Kidney (tissue), 13 donors: ENCODE measurements at regions not wholly inside any gene's neighbourhood (a gene's known extent, or its start where the extent isn't known, plus 50 kb on each side); places are given as distances from the start of the nearest gene placed in this dataset.

Experiments
- DNase-seq, 5 donors: peaks; one replicate each; pipeline ENCODE4 v3.0.0-alpha.2; 2013 to 2020
- FAIRE-seq: peaks from 2 replicates; lab custom pipeline; 2012; peaks lifted over from hg19 to GRCh38; lab: Jason Lieb, UNC
- H3K27ac ChIP-seq, 2 donors: one replicate each; pipeline ENCODE4 v1.7.0; 2013; ENCODE audit warnings: low read depth in 2 of 2, low read length in 2 of 2, inconsistent platforms in 1 of 2
- H3K27me3 ChIP-seq: one replicate; pipeline ENCODE4 v1.7.1; 2013; ENCODE audit warnings: low read length, inconsistent platforms; ENCODE audit not compliant: control insufficient read depth, insufficient read depth
- H3K36me3 ChIP-seq, 3 donors: one replicate each; pipeline versions ENCODE4 v1.7.0 to v1.7.1; 2013; ENCODE audit warnings: low read length in 3 of 3, control low read depth in 1 of 3, inconsistent platforms in 1 of 3; ENCODE audit not compliant: insufficient read depth in 3 of 3, control insufficient read depth in 2 of 3
- H3K4me1 ChIP-seq, 3 donors: one replicate each; pipeline versions ENCODE4 v1.7.0 to v1.7.1; 2013; ENCODE audit warnings: low read length in 3 of 3, inconsistent platforms in 1 of 3, low read depth in 1 of 3; ENCODE audit not compliant: control insufficient read depth in 2 of 3, insufficient read depth in 2 of 3
- H3K4me3 ChIP-seq, 3 donors: one replicate each; pipeline versions ENCODE4 v1.7.0 to v1.8.1; 2013; ENCODE audit warnings: low read length in 3 of 3, control low read depth in 1 of 3, inconsistent platforms in 1 of 3
- H3K9ac ChIP-seq, 3 donors: one replicate each; pipeline versions ENCODE4 v1.7.0 to v1.7.1; 2013; ENCODE audit warnings: low read length in 3 of 3, control low read depth in 1 of 3, inconsistent platforms in 1 of 3
- H3K9me3 ChIP-seq, 3 donors: one replicate each; pipeline versions ENCODE4 v1.7.0 to v1.7.1; 2013; ENCODE audit warnings: low read length in 3 of 3, control low read depth in 1 of 3, inconsistent platforms in 1 of 3; ENCODE audit not compliant: control insufficient read depth in 2 of 3, insufficient read depth in 1 of 3
- intact Hi-C: fragments of 100-400 bp; cut with DNase I; formaldehyde crosslinking; loops from one replicate; pipeline ENCODE4 v1.11.1; 2022
- TF ChIP-seq, protein P1 (sequence below): IDR thresholded peaks from 3 replicates; pipeline ENCODE4 v1.5.1; 2012; ENCODE audit warnings: mild to moderate bottlenecking, moderate library complexity, borderline replicate concordance; ENCODE audit not compliant: insufficient read depth; ENCODE audit errors: extremely low read depth
- donor health status: control.
- donor health status: control.
- donor health status: control.
- donor health status: control.
- donor health status: control.
- donor health status: DM: yes; HTN: yes; CAD: no.
- donor health status: Normal renal cell carcinoma (clear cell type).

DNA sequence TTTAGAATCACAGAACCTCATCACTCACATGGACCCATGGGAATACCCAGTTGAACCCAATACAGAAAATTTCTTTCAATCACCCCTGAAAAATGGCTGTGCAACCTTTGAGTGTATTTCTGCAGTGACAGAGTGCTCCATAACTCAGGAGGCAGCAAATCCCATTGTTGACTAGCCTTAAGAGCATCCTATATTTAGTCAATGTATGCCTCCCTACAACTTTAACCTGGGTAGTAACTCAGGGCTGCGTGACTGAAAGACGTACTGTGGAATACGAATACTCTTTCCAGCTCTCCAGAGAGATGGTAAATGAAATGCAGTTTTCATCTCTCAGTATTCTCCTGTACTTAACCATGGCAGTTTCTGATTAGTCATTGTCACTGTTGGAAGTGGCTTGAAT, 573.0 kb upstream of the POM121L12 start:
- intact Hi-C loops: no loop called here

DNA sequence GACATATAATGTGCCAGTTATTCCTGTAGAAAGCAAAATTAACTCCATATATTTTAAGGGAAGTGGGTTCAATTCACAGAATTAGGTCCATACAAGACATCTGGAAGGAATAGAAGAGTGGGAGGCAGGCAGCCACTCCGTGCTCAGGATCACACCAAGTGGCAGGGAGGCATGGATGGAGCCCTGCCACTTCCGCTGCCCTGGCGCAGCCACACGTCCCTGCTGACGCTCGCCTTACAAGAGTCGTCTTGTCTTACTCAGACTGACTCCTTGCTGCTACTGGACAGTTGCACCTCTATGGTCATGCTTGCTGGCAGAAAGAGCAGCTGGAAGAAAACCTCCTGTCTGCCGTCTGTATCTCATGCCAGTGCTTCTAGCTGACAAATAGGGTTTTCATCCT, 579.9 kb upstream of the POM121L12 start:
- Histone ChIP-seq H3K9ac (no peak overlapping the region), H3K9me3 (peaks cover 0 to 5% (median 0%) of the 10 kb centered on the region in 3 donors), H3K4me1 (no peaks in the 10 kb centered on the region), H3K27me3 (no peaks in the 10 kb centered on the region), H3K27ac (no peak overlapping the region), H3K4me3 (no peak overlapping the region), H3K36me3 (no peaks in the 10 kb centered on the region)
- intact Hi-C loops: no loop called here
- TF ChIP-seq, protein P1, sequence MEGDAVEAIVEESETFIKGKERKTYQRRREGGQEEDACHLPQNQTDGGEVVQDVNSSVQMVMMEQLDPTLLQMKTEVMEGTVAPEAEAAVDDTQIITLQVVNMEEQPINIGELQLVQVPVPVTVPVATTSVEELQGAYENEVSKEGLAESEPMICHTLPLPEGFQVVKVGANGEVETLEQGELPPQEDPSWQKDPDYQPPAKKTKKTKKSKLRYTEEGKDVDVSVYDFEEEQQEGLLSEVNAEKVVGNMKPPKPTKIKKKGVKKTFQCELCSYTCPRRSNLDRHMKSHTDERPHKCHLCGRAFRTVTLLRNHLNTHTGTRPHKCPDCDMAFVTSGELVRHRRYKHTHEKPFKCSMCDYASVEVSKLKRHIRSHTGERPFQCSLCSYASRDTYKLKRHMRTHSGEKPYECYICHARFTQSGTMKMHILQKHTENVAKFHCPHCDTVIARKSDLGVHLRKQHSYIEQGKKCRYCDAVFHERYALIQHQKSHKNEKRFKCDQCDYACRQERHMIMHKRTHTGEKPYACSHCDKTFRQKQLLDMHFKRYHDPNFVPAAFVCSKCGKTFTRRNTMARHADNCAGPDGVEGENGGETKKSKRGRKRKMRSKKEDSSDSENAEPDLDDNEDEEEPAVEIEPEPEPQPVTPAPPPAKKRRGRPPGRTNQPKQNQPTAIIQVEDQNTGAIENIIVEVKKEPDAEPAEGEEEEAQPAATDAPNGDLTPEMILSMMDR: no peak
- FAIRE-seq: no peak
- no peak for DNase-seq

More for the DNA sequence above, 573.0 kb upstream of the POM121L12 start:
- no peaks in the 10 kb centered on the region for H3K36me3 ChIP-seq
- no peak for DNase-seq
- H3K4me3 ChIP-seq: no peak overlapping the region
- TF ChIP-seq, protein P1: no peak
- no peaks in the 10 kb centered on the region for H3K27me3 ChIP-seq
- no peaks in the 10 kb centered on the region for H3K9me3 ChIP-seq
- H3K4me1 ChIP-seq: no peaks in the 10 kb centered on the region
- H3K9ac ChIP-seq: no peak overlapping the region
- FAIRE-seq: no peak
- no peak overlapping the region for H3K27ac ChIP-seq

DNA sequence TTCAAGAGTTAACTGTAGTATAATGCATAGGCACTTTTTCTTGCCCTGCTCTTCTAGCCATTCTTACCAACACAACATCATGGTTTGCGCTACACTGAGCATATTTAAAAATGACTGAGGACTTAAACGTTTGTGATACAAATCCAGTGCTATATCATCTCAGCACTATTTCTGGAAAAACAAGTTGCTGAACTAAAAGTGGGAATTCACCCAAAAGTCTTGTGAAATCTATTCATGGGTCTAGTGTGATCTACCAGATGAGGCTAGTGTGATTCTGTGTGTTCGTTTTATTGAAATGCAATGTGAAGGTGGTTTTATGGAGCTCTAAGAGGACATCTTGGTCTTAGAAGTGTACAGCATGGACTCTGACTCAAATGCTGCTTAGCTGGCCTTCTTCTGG, 584.6 kb upstream of the POM121L12 start:
- TF ChIP-seq, protein P1: no peak
- no peaks in the 10 kb centered on the region for H3K36me3 ChIP-seq
- FAIRE-seq: no peak
- no peaks in the 10 kb centered on the region for H3K4me1 ChIP-seq
- intact Hi-C loops: no loop called here
- H3K9me3 ChIP-seq: peaks cover 0 to 5% (median 0%) of the 10 kb centered on the region in 3 donors
- DNase-seq: no peak
- no peak overlapping the region for H3K4me3 ChIP-seq
- H3K9ac ChIP-seq: no peak overlapping the region
- no peak overlapping the region for H3K27ac ChIP-seq
- no peaks in the 10 kb centered on the region for H3K27me3 ChIP-seq

DNA sequence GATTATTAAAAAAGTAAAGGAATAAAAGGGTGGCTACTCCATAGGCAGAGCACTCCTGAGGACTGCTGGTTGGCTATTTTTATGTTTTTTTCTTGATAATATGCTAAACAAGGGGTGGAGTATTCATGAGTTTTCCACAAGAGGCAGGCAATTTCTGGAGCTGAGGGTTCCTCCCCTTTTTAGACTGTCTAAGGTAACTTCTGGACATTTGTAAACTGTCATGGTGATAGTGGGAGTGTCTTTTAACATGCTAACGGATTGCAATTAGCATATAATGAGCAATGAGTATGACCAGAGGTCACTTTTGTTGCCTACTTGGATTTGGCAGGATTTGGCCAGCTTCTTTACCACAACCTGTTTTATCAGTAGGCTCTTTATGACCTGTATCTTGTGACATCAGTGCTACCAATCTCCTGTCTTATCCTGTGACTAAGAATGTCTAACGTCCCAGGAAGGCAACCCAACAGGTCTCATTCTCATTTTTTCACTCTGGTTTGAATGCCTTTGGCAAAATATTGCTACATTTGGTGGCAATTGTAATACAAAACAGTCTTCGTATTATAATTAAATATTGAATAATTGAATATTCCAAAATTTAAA, 587.8 kb upstream of the POM121L12 start:
- FAIRE-seq: no peak

More for the DNA sequence above, 587.8 kb upstream of the POM121L12 start:
- H3K27ac ChIP-seq: no peak overlapping the region
- intact Hi-C loops: no loop called here
- TF ChIP-seq, protein P1: no peak
- H3K36me3 ChIP-seq: no peaks in the 10 kb centered on the region
- no peaks in the 10 kb centered on the region for H3K4me1 ChIP-seq
- no peak for DNase-seq
- no peak overlapping the region for H3K9ac ChIP-seq
- H3K4me3 ChIP-seq: no peak overlapping the region
- H3K9me3 ChIP-seq: peaks cover 0 to 5% (median 0%) of the 10 kb centered on the region in 3 donors
- H3K27me3 ChIP-seq: no peaks in the 10 kb centered on the region
